HCT116 (cell line): ENCODE measurements at regions not wholly inside any gene's neighbourhood (a gene's known extent, or its start where the extent isn't known, plus 50 kb on each side); places are given as distances from the start of the nearest gene placed in this dataset.

ENCODE experiments used
- ATAC-seq: fragments of 200-7000 bp; cut with Tn5 transposase; 2 replicates; pipeline ENCODE4 v1.9.1; 2020; ENCODE audit warnings: mild to moderate bottlenecking, moderate library complexity
- BruUV-seq: library from RNA; stranded (reverse); fragments of 400-500 nt; replicated peaks from 2 replicates; lab custom pipeline; 2021; lab: Mats Ljungman, UMichigan
- CTCF ChIA-PET: fragments of 300-600 bp; sonication (Branson Sonifier 250); formaldehyde crosslinking; loops from one replicate; lab custom pipeline; 2021; ENCODE audit warnings: antibody characterized with exemption; lab: Charles Lee
- POLR2A ChIA-PET: fragments of 300-600, 350-600 bp; sonication (Branson Sonifier 250); formaldehyde crosslinking; loops from one replicate; lab custom pipeline; 2021; ENCODE audit warnings: antibody characterized with exemption; lab: Charles Lee
- RAD21 ChIA-PET, 2 experiments: fragments of 300-600 bp; sonication (Branson Sonifier 250); formaldehyde crosslinking; loops; one replicate each; lab custom pipeline; 2023; ENCODE audit warnings: low total read pairs in 2 of 2; ENCODE audit not compliant: uncharacterized antibody in 2 of 2, unreplicated experiment in 2 of 2, low non-redundant PET in 1 of 2; lab: Charles Lee
- DNase-seq: peaks from one replicate; pipeline ENCODE4 v3.0.0-alpha.2; 2010; ENCODE audit warnings: low read depth, low spot score
- H2AFZ ChIP-seq: fragments of 200-600 bp; shearing (Covaris generic), sonication (generic); 2 replicates; pipeline ENCODE4 v1.6.1; 2017; ENCODE audit warnings: low read depth, mixed run types, mixed read lengths, antibody characterized with exemption, low read length; ENCODE audit not compliant: poor library complexity, severe bottlenecking
- H3K27ac ChIP-seq: 2 replicates; pipeline ENCODE4 v1.5.1; 2012; ENCODE audit warnings: low read depth, low read length
- H3K27me3 ChIP-seq: fragments of 200-600 bp; sonication (generic); 2 replicates; pipeline ENCODE4 v1.6.1; 2016; ENCODE audit warnings: mixed run types, low read length, mixed read lengths; ENCODE audit not compliant: insufficient read depth
- H3K36me3 ChIP-seq, 2 experiments: fragments of 200-500 bp in 1 of 2; fragments of 200-600 bp in 1 of 2; sonication (Bioruptor generic) in 1 of 2; sonication (generic) in 1 of 2; 2 replicates each; pipeline versions ENCODE4 v1.5.1 to v1.6.1; 2014 to 2016; ENCODE audit warnings: low read length in 2 of 2, inconsistent platforms in 1 of 2, mixed read lengths in 1 of 2, mixed run types in 1 of 2; ENCODE audit not compliant: insufficient read depth in 2 of 2, control insufficient read depth in 1 of 2
- H3K4me1 ChIP-seq, 2 experiments: fragments of 200-600 bp in 1 of 2; sonication (generic) in 1 of 2; 2 replicates each; pipeline versions ENCODE4 v1.5.1 to v1.6.1; 2012 to 2017; ENCODE audit warnings: low read length in 2 of 2, inconsistent platforms in 1 of 2, mild to moderate bottlenecking in 1 of 2, mixed read lengths in 1 of 2, mixed run types in 1 of 2, moderate library complexity in 1 of 2; ENCODE audit not compliant: insufficient read depth in 2 of 2, control insufficient read depth in 1 of 2
- H3K4me2 ChIP-seq: fragments of 200-600 bp; sonication (generic); 2 replicates; pipeline ENCODE4 v1.6.1; 2017; ENCODE audit warnings: mixed run types, low read length, mixed read lengths
- H3K4me3 ChIP-seq, 2 experiments: fragments of 200-600 bp in 1 of 2; sonication (generic) in 1 of 2; replicated peaks in 1 of 2; 2 replicates each; pipeline ENCODE4 v1.5.1; 2011 to 2016; ENCODE audit warnings: low read length in 2 of 2, control low read depth in 1 of 2, low read depth in 1 of 2, mild to moderate bottlenecking in 1 of 2, mixed read lengths in 1 of 2, mixed run types in 1 of 2
- H3K79me2 ChIP-seq: fragments of 200-600 bp; sonication (generic); 2 replicates; pipeline ENCODE4 v1.6.1; 2017; ENCODE audit warnings: mild to moderate bottlenecking, mixed run types, low read length, moderate library complexity, mixed read lengths; ENCODE audit not compliant: insufficient read depth
- H3K9ac ChIP-seq: fragments of 200-600 bp; sonication (generic); 2 replicates; pipeline ENCODE4 v1.6.1; 2016; ENCODE audit warnings: low read length, mixed read lengths
- H3K9me2 ChIP-seq: fragments of 200-600 bp; sonication (generic), shearing (Covaris generic); 2 replicates; pipeline ENCODE4 v1.6.1; 2017; ENCODE audit warnings: mixed run types, mild to moderate bottlenecking, moderate library complexity; ENCODE audit not compliant: insufficient read depth
- H3K9me3 ChIP-seq, 2 experiments: fragments of 200-500 bp in 1 of 2; fragments of 200-600 bp in 1 of 2; sonication (Bioruptor generic) in 1 of 2; sonication (generic) in 1 of 2; 2 replicates each; pipeline ENCODE4 v1.6.1; 2014 to 2017; ENCODE audit warnings: low read length in 2 of 2, mixed read lengths in 2 of 2, inconsistent platforms in 1 of 2, low read depth in 1 of 2, mild to moderate bottlenecking in 1 of 2, mixed run types in 1 of 2, moderate library complexity in 1 of 2; ENCODE audit not compliant: control insufficient read depth in 1 of 2, insufficient read depth in 1 of 2
- H4K20me1 ChIP-seq: fragments of 200-600 bp; sonication (generic), shearing (Covaris generic); 2 replicates; pipeline ENCODE4 v1.6.1; 2017; ENCODE audit warnings: mixed run types, mild to moderate bottlenecking, moderate library complexity; ENCODE audit not compliant: insufficient read depth
- CBX3 ChIP-seq: IDR thresholded peaks from 2 replicates; pipeline ENCODE4 v1.6.1; 2012; ENCODE audit warnings: low read depth
- CEBPB ChIP-seq: IDR thresholded peaks from 2 replicates; pipeline ENCODE4 v1.6.1; 2012; ENCODE audit warnings: low read depth
- CTCF ChIP-seq, 3 experiments: fragments of 200-600 bp in 1 of 3; sonication (generic) in 1 of 3; IDR thresholded peaks in 2 of 3; conservative IDR thresholded peaks in 1 of 3; 2 replicates each; pipeline ENCODE4 v1.5.1; 2012 to 2017; ENCODE audit warnings: low read depth in 2 of 3, low read length in 2 of 3, antibody characterized with exemption in 1 of 3, borderline replicate concordance in 1 of 3, control low read depth in 1 of 3, mild to moderate bottlenecking in 1 of 3, mixed read lengths in 1 of 3, mixed run types in 1 of 3, moderate library complexity in 1 of 3; ENCODE audit not compliant: insufficient read depth in 1 of 3
- EGR1 ChIP-seq: IDR thresholded peaks from 2 replicates; pipeline ENCODE4 v1.6.1; 2012; ENCODE audit warnings: low read depth
- ELF1 ChIP-seq: IDR thresholded peaks from 2 replicates; pipeline ENCODE4 v1.6.1; 2012; ENCODE audit warnings: low read depth, borderline replicate concordance
- EZH2 ChIP-seq: fragments of 200-600 bp; sonication (generic); IDR thresholded peaks from 2 replicates; pipeline ENCODE4 v1.6.1; 2017; ENCODE audit warnings: antibody characterized with exemption, mixed run types
- JUND ChIP-seq: IDR thresholded peaks from 2 replicates; pipeline ENCODE4 v1.6.1; 2012
- MAX ChIP-seq: IDR thresholded peaks from 2 replicates; pipeline ENCODE4 v1.6.1; 2012
- POLR2A ChIP-seq: IDR thresholded peaks from 2 replicates; pipeline ENCODE4 v1.7.0; 2011; ENCODE audit warnings: borderline replicate concordance; ENCODE audit not compliant: insufficient read depth, insufficient read length; ENCODE audit errors: extremely low read depth
- POLR2AphosphoS5 ChIP-seq: IDR thresholded peaks from 2 replicates; pipeline ENCODE4 v1.6.1; 2011; ENCODE audit warnings: mild to moderate bottlenecking, low read depth, low read length, moderate library complexity
- RAD21 ChIP-seq: IDR thresholded peaks from 2 replicates; pipeline ENCODE4 v1.6.1; 2012; ENCODE audit warnings: low read depth, mild to moderate bottlenecking
- REST ChIP-seq: IDR thresholded peaks from 2 replicates; pipeline ENCODE4 v1.6.1; 2012; ENCODE audit warnings: low read depth
- SP1 ChIP-seq: IDR thresholded peaks from 2 replicates; pipeline ENCODE4 v1.6.1; 2012; ENCODE audit warnings: low read depth
- SRF ChIP-seq: IDR thresholded peaks from 2 replicates; pipeline ENCODE4 v1.6.1; 2012; ENCODE audit warnings: low read depth
- TCF7L2 ChIP-seq: IDR thresholded peaks from 2 replicates; pipeline ENCODE4 v1.7.0; 2011; ENCODE audit warnings: borderline replicate concordance, inconsistent platforms; ENCODE audit not compliant: insufficient read depth, insufficient read length; ENCODE audit errors: extremely low read depth
- YY1 ChIP-seq: IDR thresholded peaks from 2 replicates; pipeline ENCODE4 v1.6.1; 2011; ENCODE audit warnings: low read length, low read depth, moderate library complexity, mild to moderate bottlenecking; ENCODE audit not compliant: insufficient replicate concordance; ENCODE audit errors: extremely low read depth
- ZBTB33 ChIP-seq: IDR thresholded peaks from 2 replicates; pipeline ENCODE4 v1.6.1; 2011; ENCODE audit warnings: mild to moderate bottlenecking, low read length, moderate library complexity; ENCODE audit not compliant: insufficient replicate concordance; ENCODE audit errors: extremely low read depth
- ZFX ChIP-seq: fragments of 450-650 bp; IDR thresholded peaks from 2 replicates; pipeline ENCODE4 v1.6.1; 2017
- ZNF274 ChIP-seq: fragments of 200-500 bp; sonication (Bioruptor generic); IDR thresholded peaks from 2 replicates; pipeline ENCODE4 v1.6.1; 2014; ENCODE audit warnings: mild to moderate bottlenecking, low read depth, low read length, inconsistent platforms
- intact Hi-C: fragments of 100-400 bp; cut with micrococcal nuclease; formaldehyde crosslinking; loops from 2 replicates; pipeline ENCODE4 v1.10.0; 2022

- H3K36me3 ChIP-seq = no peaks in the 10 kb centered on the region
- TF ChIP-seq REST (no peak), CBX3 (no peak), YY1 (no peak), CEBPB (no peak), SRF (no peak), ZFX (no peak), CTCF (IDR thresholded peaks at IDR 0.05 in 2 of 3, conservative IDR thresholded peaks at IDR 0.05 in 1 of 3; ENCODE audit: borderline replicate concordance in 1 of 3, insufficient read depth in 1 of 3, low read depth in 2 of 3, low read length in 2 of 3) (no peak), TCF7L2 (no peak), MAX (no peak), ELF1 (no peak), EZH2 (no peak), ZNF274 (no peak), RAD21 (no peak), EGR1 (no peak), ZBTB33 (no peak), SP1 (no peak), POLR2AphosphoS5 (no peak), JUND (no peak), POLR2A (no peak)
- TF ChIP-seq, all 23 proteins: peak for 0
- Histone ChIP-seq H3K27ac (no peak overlapping the region), H3K4me2 (no peak overlapping the region), H3K9me3 (no peaks in the 10 kb centered on the region), H3K9ac (no peak overlapping the region), H4K20me1 (no peaks in the 10 kb centered on the region), H3K4me1 (peaks cover 0 to 4% of the 10 kb centered on the region in 2 experiments; a peak in 2 of 4 replicates), H2AFZ (no peak overlapping the region), H3K27me3 (peaks cover 15% of the 10 kb centered on the region), H3K4me3 (no peak overlapping the region), H3K79me2 (no peaks in the 10 kb centered on the region), H3K9me2 (no peaks in the 10 kb centered on the region)
- CTCF ChIA-PET = interaction anchor here (1.6 kb wide), 2 partner anchors 12 to 22 kb away, joined by 5 to 7 read pairs; no protein-coding TSS in a partner anchor
- ATAC-seq (no peak), DNase-seq (no peak)
- no TSS peak for BruUV-seq
- RAD21 ChIA-PET = no interaction called here
- intact Hi-C loops = loop anchor here (2.0 to 10.0 kb wide), 2 partner anchors 347 to 471 kb away; no protein-coding TSS in a partner anchor
- POLR2A ChIA-PET = no interaction called here
Measured at GRCh38 chr2:217167531-217167930, 307.7 kb upstream of the TNP1 start.
